Stimulated activated naive CD8-positive, alpha-beta T cell treated with anti-CD3 and anti-CD28 coated beads, Interleukin-15, Interleukin-2, amounts not matched to agents 100 ng/mL and 50 ng/mL, for 24 hours (primary cell): ENCODE measurements at regions not wholly inside any gene's neighbourhood (a gene's known extent, or its start where the extent isn't known, plus 50 kb on each side); places are given as distances from the start of the nearest gene placed in this dataset.

Source experiments
- H3K27ac Mint-ChIP-seq: one replicate; pipeline ENCODE4 v1.8.0; 2021; ENCODE audit warnings: mild to moderate bottlenecking, mixed read lengths
- H3K27me3 Mint-ChIP-seq: one replicate; pipeline ENCODE4 v1.8.0; 2021; ENCODE audit warnings: mixed read lengths
- H3K36me3 Mint-ChIP-seq: one replicate; pipeline ENCODE4 v1.8.0; 2021; ENCODE audit warnings: low read depth, mixed read lengths
- H3K4me1 Mint-ChIP-seq: one replicate; pipeline ENCODE4 v1.8.0; 2021; ENCODE audit warnings: low read depth, mixed read lengths
- H3K4me3 Mint-ChIP-seq: one replicate; pipeline ENCODE4 v1.8.0; 2021; ENCODE audit warnings: mild to moderate bottlenecking, mixed read lengths
- H3K9me3 Mint-ChIP-seq: one replicate; pipeline ENCODE4 v1.8.0; 2021; ENCODE audit warnings: mixed read lengths

DNA sequence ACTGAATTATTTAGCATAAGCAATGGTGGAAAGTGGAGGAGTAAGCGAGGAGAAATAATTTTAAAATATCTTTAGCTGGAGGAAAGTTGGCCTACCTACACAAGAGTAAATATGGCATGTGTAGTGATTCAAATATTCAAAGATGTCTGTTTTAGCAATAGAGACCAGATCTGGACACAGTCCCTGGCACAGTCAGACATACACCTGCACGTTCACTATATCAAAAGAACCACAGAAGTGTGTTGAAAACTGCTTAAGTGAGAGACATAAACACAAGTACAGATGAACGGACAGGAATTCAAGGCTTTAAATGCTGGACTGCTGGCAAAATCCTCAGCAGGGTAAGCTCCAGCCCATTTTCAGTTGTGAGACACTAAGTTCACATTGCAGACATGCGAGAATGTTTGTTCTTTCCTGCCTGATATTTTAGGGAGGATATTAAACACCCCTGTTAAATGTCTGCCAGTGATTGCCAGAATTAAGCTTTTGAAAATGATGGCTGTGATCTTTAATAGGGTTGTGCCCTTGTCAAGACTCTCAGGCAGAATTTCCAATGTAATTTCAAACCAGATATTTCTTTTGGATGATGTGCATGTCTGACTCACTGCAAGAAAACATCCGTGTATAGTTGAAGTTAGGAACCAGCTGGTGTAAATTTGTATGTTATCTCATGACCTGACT lies 810.6 kb downstream of the TLE4 start:
- Mint-ChIP-seq H3K9me3 (no peaks in the 10 kb centered on the region), H3K27me3 (no peaks in the 10 kb centered on the region), H3K4me3 (no peak overlapping the region), H3K27ac (no peak overlapping the region), H3K36me3 (no peaks in the 10 kb centered on the region), H3K4me1 (no peaks in the 10 kb centered on the region)

DNA sequence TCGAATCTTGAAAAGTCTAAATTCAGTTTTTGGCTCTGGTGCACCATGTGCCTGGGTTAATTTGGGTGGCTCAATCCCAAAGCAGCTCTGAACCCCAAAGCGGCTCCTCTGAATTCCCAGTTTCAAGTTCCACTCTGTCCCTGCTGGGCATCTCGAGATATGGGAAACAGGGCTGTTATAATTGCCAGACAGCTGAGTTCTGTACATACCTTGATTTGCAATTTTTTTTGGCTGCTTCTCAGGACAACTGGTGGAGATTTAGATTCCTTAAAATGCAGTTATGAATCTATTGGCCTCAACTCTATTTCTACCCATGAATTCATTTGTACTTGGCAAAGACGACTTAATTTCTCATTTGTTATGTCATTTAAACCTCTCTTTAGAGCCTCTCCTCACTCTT lies 808.5 kb downstream of the TLE4 start:
- H3K36me3 Mint-ChIP-seq: no peaks in the 10 kb centered on the region
- no peaks in the 10 kb centered on the region for H3K27me3 Mint-ChIP-seq
- no peaks in the 10 kb centered on the region for H3K4me1 Mint-ChIP-seq
- H3K27ac Mint-ChIP-seq: no peak overlapping the region
- H3K9me3 Mint-ChIP-seq: no peaks in the 10 kb centered on the region
- no peak overlapping the region for H3K4me3 Mint-ChIP-seq

DNA sequence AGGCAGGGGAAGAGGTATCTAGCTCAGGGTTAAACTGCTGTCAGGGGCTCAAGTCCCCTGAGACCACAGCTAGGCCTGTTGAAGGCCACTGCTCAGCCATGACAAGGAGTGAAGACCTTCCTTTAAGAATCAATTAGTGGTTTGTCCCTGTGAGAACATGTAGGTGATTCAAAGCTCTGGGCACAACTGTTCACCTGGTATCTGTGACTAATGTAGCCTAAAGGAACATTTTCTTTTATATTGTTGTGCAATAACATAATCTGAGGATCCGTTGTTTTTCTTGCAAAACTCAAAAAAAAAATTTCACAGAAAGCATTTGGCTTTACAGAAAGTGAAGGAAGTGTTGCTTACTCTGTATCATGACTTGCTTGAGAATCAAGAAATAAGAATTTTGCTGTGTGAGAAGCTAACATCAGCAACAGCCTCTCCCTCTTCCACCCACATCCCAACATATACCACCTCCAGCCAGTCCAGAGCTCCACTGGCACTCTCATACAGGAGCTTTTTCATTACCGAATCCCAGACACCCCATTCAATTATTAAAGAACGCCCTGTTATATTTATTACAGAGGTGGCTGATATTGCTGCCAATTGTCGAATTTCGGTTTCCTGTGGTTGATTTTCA lies 807.0 kb downstream of the TLE4 start:
- Mint-ChIP-seq H3K36me3 (no peaks in the 10 kb centered on the region), H3K4me1 (no peaks in the 10 kb centered on the region), H3K27me3 (no peaks in the 10 kb centered on the region), H3K9me3 (peaks cover 5% of the 10 kb centered on the region), H3K4me3 (no peak overlapping the region), H3K27ac (no peak overlapping the region)

DNA sequence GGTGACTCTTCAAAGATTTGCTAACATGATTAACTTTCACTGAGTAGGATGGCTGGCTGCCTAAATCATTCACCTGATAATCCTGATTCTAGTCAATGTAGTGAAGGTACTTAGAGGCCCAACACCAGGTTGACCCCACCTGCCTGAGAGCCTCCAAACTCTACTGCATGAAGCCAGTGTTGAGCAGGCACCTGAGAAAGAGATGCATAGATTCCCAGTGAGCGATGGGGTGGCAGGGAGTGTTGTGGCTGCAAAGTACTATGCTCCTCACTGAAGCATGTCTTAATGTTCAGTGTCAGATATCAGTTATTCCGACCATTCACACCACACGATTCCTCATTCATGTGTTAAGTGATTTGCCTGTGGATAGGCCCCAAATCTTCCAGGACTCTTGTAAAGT lies 804.4 kb downstream of the TLE4 start:
- no peaks in the 10 kb centered on the region for H3K4me1 Mint-ChIP-seq
- peaks cover 13% of the 10 kb centered on the region for H3K9me3 Mint-ChIP-seq
- no peak overlapping the region for H3K4me3 Mint-ChIP-seq
- no peaks in the 10 kb centered on the region for H3K36me3 Mint-ChIP-seq
- H3K27me3 Mint-ChIP-seq: no peaks in the 10 kb centered on the region
- H3K27ac Mint-ChIP-seq: no peak overlapping the region

DNA sequence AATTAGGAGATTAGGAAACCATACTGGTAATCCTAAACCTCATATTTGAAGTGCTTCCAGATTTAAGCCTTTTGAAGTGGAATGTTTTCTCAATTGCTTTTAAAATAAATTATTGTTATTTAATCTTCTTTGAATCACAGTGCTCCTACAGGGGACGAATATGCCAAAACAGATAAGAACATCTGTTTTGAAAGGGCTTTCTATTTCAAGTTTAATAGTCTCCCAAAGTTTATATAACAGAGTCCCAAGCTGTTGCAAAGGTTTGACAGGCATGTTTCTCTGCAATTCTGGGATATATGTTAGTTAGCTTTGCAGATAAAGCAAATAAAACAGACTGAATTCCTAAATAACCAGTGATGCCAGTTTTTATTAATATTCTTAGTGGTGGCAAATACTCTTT lies 803.7 kb downstream of the TLE4 start:
- Mint-ChIP-seq H3K27ac (no peak overlapping the region), H3K36me3 (no peaks in the 10 kb centered on the region), H3K4me3 (no peak overlapping the region)

DNA sequence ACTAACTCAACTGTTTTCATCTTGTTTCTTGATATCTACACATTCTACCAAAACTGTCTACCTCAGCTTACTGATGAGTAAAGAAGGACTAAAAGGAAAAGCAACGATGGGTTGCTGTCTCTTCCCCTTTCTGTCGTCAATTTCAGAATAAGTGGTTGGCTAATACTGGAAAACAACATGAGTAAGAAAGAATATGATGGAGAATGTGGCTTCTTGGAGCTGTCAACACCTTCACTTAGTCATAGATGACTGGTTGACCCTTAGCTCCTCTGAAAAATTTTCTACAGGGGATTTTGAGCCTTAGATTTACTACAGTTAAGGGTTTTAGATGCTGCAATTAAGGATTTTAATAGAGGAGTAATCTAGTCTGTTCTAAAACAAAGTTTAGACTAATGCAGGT lies 797.9 kb downstream of the TLE4 start:
- H3K27me3 Mint-ChIP-seq: no peaks in the 10 kb centered on the region
- no peak overlapping the region for H3K27ac Mint-ChIP-seq
- no peaks in the 10 kb centered on the region for H3K36me3 Mint-ChIP-seq
- no peaks in the 10 kb centered on the region for H3K4me1 Mint-ChIP-seq
- no peak overlapping the region for H3K4me3 Mint-ChIP-seq
- peaks cover 22% of the 10 kb centered on the region for H3K9me3 Mint-ChIP-seq

More for the DNA sequence above, 803.7 kb downstream of the TLE4 start:
- H3K27me3 Mint-ChIP-seq: no peaks in the 10 kb centered on the region
- no peaks in the 10 kb centered on the region for H3K4me1 Mint-ChIP-seq
- H3K9me3 Mint-ChIP-seq: peaks cover 14% of the 10 kb centered on the region

DNA sequence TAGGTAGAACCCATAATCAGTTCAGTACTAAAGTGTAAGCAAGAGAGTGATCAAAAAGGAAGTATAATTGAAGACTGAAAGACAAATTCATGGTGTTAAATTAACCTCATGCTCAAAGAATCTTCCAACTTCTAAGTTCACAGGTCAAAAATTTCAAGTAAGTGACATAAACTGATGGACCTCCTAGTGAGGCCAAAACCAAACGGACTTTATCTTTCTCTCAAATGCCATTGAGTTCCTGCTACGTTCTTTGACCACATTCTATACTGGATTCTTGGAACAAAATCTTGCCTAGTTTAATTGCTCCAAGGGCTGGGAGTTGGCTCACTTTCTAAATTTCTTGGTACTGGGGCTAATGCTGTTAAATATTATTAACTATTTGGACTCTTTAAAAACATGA lies 794.9 kb downstream of the TLE4 start:
- peaks cover 16% of the 10 kb centered on the region for H3K9me3 Mint-ChIP-seq
- no peak overlapping the region for H3K4me3 Mint-ChIP-seq
- H3K4me1 Mint-ChIP-seq: no peaks in the 10 kb centered on the region
- H3K36me3 Mint-ChIP-seq: no peaks in the 10 kb centered on the region
- H3K27me3 Mint-ChIP-seq: no peaks in the 10 kb centered on the region
- H3K27ac Mint-ChIP-seq: no peak overlapping the region

DNA sequence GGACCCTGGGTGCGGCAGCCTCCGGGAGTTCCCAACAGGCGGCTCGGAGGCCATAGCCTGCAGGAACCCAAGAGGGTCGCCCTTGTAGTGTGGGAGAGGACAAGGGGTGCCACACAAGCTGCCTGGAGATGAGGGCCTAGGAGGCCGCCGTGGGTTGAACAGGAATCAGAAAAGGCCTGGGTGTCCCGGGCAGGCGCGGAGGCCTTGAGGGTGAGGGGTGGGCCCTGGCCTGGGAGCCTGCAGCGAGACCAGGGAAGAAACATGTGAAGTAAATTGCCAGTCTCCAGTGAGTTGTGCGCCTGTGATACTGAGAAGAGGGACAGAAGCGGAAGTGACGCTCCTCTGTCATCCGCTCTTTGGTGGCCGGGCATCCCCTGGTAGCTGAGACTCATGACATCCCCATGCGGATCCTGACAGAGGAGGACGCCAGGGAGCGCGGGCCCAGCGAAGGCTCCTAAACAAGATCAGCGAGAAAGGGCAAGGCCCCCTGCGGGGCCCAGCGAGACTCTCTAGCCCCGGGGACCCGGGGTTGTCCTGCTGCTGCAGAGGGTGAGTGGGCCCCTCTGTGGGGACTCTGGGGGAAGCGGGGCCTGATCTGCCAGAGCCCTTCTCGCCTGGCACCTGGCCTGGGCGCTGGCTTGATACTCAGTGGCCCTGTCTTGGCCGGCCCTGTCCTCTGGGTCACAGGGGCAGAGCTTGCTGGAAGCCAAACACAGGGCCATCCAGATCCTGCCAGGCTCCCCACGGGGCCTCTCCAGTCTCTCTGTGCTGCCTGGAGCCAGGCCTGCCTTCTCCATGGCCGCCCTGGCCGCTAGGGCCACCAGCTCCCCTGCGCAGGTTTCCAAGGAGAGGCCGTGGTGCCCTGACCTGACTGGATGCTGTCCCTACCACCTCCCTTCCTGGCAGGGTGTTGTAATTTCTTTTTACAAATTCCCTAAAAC lies 788.4 kb downstream of the TLE4 start:
- Mint-ChIP-seq H3K36me3 (no peaks in the 10 kb centered on the region), H3K4me1 (no peaks in the 10 kb centered on the region), H3K27ac (no peak overlapping the region), H3K9me3 (peaks cover 4% of the 10 kb centered on the region), H3K27me3 (no peaks in the 10 kb centered on the region), H3K4me3 (no peak overlapping the region)

DNA sequence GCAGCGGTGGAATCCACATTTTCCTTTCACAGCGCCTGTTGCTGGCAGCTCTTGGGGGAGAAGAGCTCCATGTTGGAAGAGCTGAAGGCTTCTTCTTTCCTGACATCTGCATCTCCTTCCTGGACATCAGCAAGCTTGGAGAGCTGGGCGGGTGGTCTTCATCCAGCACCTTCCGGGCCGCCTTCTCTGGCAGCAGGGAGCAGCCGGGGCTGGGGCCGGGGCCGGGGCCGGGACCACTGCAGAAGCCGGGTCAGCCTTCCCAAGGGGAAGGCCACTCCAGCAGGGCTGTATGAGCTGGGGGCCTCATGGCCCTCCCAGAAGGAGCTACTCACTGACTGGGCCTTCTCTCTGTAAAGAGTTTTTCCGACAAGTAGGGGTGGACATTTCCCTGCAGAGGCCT lies 787.5 kb downstream of the TLE4 start:
- H3K4me3 Mint-ChIP-seq: no peak overlapping the region
- no peaks in the 10 kb centered on the region for H3K27me3 Mint-ChIP-seq
- no peaks in the 10 kb centered on the region for H3K36me3 Mint-ChIP-seq
- no peaks in the 10 kb centered on the region for H3K4me1 Mint-ChIP-seq
- no peak overlapping the region for H3K27ac Mint-ChIP-seq
- H3K9me3 Mint-ChIP-seq: no peaks in the 10 kb centered on the region

DNA sequence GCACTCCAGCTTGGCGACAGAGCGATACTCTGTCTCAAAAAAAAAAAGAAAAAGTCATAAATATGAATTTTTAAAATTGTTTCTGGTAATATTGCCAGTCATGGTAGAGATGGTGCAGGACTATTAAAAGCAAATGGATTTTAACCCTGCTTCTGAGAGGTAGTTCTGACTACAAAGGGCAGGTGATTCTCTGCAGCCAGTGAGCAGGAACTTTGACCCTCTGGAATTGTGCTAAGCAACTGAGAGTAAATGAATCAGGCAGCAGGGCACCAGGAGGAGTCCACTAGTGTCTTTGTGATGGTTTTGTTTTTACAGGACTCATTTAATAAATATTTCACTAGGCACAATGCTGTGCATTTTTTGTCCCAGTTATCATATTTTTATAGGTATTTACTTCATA lies 781.2 kb downstream of the TLE4 start:
- no peaks in the 10 kb centered on the region for H3K36me3 Mint-ChIP-seq
- no peaks in the 10 kb centered on the region for H3K4me1 Mint-ChIP-seq
- no peaks in the 10 kb centered on the region for H3K9me3 Mint-ChIP-seq
- no peak overlapping the region for H3K27ac Mint-ChIP-seq
- no peaks in the 10 kb centered on the region for H3K27me3 Mint-ChIP-seq
- no peak overlapping the region for H3K4me3 Mint-ChIP-seq

DNA sequence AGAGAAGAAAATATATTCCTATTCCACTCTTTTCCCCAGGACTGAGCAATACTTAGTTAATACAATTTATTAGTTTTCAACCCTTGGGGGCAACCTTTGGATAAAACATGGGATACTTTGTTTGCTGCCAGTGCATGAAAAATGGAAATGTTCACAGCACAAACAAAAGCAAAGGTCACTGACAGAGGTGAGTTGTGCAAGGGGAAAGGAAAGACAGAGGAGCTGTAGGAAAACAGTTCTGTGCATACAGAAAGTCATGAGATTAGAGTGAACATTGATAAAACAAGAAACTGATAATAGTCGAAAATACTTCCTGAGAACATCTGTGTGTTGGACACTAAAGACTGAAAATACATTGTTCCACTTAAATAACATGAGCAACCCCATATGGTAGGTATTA lies 779.8 kb downstream of the TLE4 start:
- H3K9me3 Mint-ChIP-seq: peaks cover 4% of the 10 kb centered on the region
- H3K27ac Mint-ChIP-seq: no peak overlapping the region
- H3K4me1 Mint-ChIP-seq: no peaks in the 10 kb centered on the region
- no peaks in the 10 kb centered on the region for H3K27me3 Mint-ChIP-seq
- no peaks in the 10 kb centered on the region for H3K36me3 Mint-ChIP-seq
- no peak overlapping the region for H3K4me3 Mint-ChIP-seq

DNA sequence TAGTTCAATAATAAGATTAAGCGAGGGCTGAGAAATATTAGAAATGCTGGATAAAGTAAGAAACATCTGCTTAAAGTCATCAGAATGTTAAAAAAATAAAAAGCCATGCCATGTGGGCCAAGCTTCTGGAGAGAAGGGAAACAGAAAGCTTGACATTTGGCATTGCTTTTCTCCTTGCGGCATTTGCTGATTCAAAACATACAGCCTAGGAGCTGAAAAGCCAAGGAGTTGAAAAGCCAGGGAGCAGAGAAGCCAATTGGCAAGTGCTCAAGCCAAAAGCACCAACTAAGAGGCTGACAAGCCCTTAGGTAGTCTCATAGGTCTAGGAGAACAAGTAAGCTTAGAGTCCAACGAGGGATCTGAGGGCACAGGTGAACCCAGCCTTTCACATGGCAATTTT lies 754.3 kb downstream of the TLE4 start:
- H3K27me3 Mint-ChIP-seq: peaks cover 3% of the 10 kb centered on the region
- no peaks in the 10 kb centered on the region for H3K36me3 Mint-ChIP-seq
- no peak overlapping the region for H3K4me3 Mint-ChIP-seq
- H3K9me3 Mint-ChIP-seq: peaks cover 4% of the 10 kb centered on the region
- H3K27ac Mint-ChIP-seq: no peak overlapping the region
- no peaks in the 10 kb centered on the region for H3K4me1 Mint-ChIP-seq

DNA sequence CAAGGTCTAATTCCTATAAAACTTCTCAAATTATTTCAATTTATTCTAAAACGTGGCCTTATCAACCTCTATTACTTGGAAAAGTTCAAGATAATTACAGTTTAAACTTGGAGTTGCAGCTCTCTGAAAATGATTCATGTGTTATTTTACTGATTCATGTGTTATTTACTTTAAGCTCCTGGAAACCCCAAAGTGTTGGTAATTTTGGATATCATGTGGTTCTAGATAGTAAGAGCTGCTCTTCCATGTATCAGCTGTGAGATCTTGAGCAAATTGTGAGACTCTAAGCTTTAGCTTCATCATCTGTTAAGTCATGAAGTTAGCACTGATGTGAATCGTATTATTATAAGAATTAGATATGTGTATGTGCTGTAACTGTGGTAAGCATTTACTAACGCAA lies 749.2 kb downstream of the TLE4 start:
- no peaks in the 10 kb centered on the region for H3K36me3 Mint-ChIP-seq

DNA sequence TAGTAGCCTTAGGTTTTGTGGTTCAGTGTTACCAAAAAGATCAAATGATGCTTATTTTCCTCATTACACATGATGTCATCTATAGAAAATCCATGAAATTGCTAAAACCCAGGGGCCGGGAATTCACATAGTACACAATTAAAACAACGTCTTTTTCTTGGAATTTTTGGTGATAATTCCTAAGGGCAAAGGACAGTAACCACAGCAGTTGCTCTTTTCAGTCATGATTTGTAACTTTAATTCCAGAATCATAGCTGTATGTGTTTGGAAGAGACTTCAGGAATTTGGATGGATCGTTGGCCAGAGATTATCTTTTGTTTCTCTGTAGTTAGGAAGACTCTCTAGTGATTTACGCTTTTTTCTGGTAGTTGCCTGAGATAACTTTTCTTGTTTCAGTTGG lies 748.7 kb downstream of the TLE4 start:
- Mint-ChIP-seq H3K36me3 (no peaks in the 10 kb centered on the region), H3K27ac (no peak overlapping the region), H3K4me1 (no peaks in the 10 kb centered on the region), H3K4me3 (no peak overlapping the region), H3K27me3 (no peaks in the 10 kb centered on the region), H3K9me3 (no peaks in the 10 kb centered on the region)

More for the DNA sequence above, 749.2 kb downstream of the TLE4 start:
- Mint-ChIP-seq H3K27ac (no peak overlapping the region), H3K9me3 (no peaks in the 10 kb centered on the region), H3K4me1 (no peaks in the 10 kb centered on the region), H3K27me3 (no peaks in the 10 kb centered on the region), H3K4me3 (no peak overlapping the region)

DNA sequence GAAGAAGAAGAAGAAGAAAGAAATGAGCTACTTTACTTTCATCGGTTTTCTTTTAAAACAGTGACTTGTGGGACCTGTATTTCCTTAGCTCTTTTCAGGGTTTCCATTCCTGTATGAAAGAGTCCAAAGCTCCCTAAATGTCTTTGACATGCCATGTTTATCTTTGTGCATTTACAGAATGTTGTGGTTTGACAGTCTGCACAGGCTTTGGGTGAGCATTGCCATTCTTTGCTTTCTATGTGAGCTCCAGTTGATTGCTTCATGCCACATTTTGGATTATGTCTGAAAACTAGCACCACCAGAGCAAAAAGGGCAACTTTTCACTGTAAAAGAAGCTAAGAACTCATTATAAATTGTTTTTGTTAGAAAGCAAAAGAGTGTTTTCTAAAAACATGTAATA lies 733.4 kb downstream of the TLE4 start:
- Mint-ChIP-seq H3K36me3 (no peaks in the 10 kb centered on the region), H3K9me3 (peaks cover 4% of the 10 kb centered on the region), H3K4me1 (no peaks in the 10 kb centered on the region), H3K4me3 (no peak overlapping the region), H3K27ac (no peak overlapping the region), H3K27me3 (peaks cover 2% of the 10 kb centered on the region)
